ENCODE measurements at regions not wholly inside any gene's neighbourhood (a gene's known extent, or its start where the extent isn't known, plus 50 kb on each side); places are given as distances from the start of the nearest gene placed in this dataset.
"Not testable (repeated sequence)": the region's sequence is repeated elsewhere in the genome, so short reads cannot be mapped to it uniquely, and the experiment has no call there.

- no peak for DNase-seq (ENCODE audit: low read depth)
Measured at GRCh38 chr2:120531863-120532600, 186.1 kb downstream of the INHBB start.

GRCh38 chr2:120533625-120534024, 187.7 kb downstream of the INHBB start:
- no peak for DNase-seq (ENCODE audit: low read depth)

- DNase-seq (ENCODE audit: low read depth), result no peak
Measured at GRCh38 chr2:120534457-120534856, 188.5 kb downstream of the INHBB start.

GRCh38 chr2:120535081-120535480, 189.1 kb downstream of the INHBB start:
- no peak for DNase-seq (ENCODE audit: low read depth)

DNA sequence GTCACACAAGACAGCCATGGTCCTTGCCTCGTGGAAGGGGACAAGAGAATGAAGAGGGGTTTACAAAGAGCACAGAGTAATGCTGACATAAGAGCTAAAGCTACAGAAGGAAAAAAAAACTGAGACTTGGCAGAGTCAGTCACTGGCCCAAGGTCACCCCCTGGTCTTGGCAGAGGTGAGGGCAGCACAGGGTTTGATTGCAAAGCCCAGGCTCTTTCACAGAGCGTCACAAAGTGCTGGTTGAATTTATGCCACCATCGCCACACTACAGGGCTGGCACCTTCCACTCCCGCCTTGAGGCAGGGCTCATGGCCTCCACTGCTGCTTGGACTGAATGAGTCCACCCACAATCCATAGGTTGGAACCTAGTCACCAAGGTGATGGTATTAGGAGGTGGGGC, 190.2 kb downstream of the INHBB start:
- no peak for DNase-seq (ENCODE audit: low read depth)

DNA sequence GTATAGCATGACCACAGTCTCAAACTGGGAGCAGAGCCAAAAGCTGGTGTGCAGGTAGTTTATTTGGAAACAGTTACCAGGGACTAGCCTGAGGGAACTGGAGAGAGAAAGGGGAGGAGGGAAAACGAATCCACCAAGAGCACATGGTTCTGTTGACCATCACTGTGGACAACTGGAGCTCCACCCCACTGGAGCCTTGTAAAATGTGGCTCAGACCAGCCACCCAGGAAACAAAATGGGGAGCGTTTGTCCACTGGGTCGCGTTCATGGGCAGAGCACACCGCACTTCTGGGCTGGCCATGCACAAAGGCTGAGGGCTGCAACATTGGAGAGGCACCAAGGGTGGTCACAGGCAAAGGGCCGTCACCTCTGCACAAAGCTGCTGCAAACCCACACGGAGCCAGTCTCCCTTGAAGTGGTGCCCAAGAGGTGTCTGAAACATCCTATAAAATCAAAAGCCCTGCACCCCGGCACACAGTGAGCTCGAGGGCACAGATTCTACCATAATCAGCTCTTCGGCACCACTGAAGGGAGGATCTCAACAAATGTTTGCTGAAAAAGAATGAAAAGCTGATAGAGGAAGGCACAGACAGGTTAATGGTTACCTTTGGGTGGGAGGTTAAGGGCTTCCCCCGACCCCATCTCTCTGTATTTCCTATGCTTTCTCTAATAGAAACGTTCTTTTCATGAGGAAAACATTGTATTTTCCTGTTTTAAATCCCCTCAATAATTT, 192.9 kb downstream of the INHBB start:
- no peak for DNase-seq (ENCODE audit: low read depth)

DNA sequence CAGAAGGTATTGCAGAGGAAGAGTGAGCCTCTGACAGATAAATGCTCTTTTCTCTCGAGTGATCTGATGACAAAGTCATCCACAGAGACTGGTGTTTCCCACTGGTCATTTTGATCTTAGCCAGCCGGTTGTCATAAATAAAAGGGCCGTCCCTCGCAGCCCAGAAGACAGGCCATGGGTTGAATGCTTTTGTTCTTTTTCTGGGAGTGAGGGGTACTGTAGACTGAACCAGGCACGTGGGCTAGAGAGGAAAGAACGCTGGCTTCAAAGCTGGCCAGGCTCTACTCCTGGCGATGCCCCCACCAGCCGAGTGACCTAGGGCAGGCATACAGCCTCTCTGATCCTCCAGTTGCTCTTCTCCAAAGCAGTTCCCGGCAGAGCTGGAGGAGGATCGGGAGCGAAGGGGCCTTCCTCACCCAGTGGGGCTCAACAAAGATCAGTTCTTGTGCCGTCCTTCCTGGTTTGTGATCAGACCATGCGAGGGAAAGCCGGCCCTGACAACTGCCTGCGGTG, 193.5 kb downstream of the INHBB start:
- no peak for DNase-seq (ENCODE audit: low read depth)

GRCh38 chr2:120539937-120540718, 194.2 kb downstream of the INHBB start:
- DNase-seq (ENCODE audit: low read depth), result no peak

GRCh38 chr2:120540719-120541552, 194.7 kb upstream of the GLI2 start:
- no peak for DNase-seq (ENCODE audit: low read depth)

DNA sequence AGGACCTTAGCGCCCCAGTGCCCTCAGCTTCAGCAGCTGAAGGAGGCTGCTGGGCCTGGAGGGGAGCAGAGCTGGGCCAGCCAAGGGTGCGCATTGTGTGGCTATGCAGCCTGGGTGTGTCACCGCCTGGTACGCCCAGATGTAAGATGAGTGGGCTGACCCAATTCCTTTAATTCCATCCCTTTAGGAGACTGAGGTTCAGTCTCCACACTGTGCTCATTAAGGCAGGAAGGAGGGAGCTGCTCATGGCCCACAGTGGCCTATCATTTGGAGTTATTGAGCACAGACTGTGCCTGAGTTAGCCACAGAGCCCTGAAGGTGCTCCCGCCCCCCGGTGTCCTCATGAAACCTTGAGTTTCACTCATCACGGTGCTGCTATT, 194.1 kb upstream of the GLI2 start:
- DNase-seq (ENCODE audit: low read depth), result no peak

GRCh38 chr2:120541972-120542670, 193.5 kb upstream of the GLI2 start:
- DNase-seq (ENCODE audit: low read depth), result no peak

GRCh38 chr2:120542911-120543527, 192.6 kb upstream of the GLI2 start:
- DNase-seq (ENCODE audit: low read depth), result no peak

GRCh38 chr2:120543899-120544298, 191.8 kb upstream of the GLI2 start:
- no peak for DNase-seq (ENCODE audit: low read depth)

DNA sequence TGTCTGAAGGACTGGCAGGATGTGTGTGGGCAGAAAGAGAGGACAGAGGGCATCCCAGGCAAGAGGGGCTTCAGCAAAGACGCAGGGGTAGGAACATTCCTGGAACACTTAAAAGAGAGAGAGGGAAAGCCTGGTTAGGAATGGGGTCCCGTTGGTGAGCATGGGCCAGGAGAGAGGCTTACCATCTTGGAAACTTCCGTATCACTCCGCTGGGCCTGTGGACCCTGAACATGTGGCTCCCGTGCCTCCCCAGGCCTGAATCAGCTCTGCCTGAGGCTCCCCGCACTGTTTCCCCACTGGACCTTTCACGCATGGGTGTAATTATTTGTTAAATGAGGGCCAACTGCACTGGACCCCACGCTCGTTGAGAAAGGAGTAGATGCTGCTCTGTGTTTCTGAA, 191.1 kb upstream of the GLI2 start:
- no peak for DNase-seq (ENCODE audit: low read depth)

DNA sequence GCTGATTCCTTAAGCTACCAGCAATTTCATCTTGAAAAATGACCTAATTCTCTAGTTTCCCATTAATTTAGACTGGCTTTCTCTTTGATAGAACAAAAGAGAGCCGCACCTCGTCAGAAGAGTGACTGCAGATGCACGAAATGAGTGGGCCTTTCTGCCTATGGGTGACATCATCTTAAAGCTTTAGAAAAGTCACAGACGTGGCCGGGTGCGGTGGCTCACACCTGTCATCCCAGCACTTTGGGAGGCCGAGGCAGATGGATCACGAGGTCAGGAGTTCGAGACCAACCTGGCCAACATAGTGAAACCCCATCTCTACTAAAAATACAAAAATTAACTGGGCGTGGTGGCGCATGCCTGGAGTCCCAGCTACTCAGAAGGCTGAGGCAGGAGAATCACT, 190.7 kb upstream of the GLI2 start:
- not testable (repeated sequence) for DNase-seq (ENCODE audit: low read depth)

- DNase-seq (ENCODE audit: low read depth), result no peak
Measured at GRCh38 chr2:120545521-120546047, 190.1 kb upstream of the GLI2 start.

GRCh38 chr2:120546048-120546864, 189.4 kb upstream of the GLI2 start:
- DNase-seq (ENCODE audit: low read depth), result no peak

- DNase-seq (ENCODE audit: low read depth), result no peak
Measured at GRCh38 chr2:120546865-120547390, 188.7 kb upstream of the GLI2 start.

- no peak for DNase-seq (ENCODE audit: low read depth)
Measured at GRCh38 chr2:120547662-120548061, 188.0 kb upstream of the GLI2 start.

Data from stimulated activated CD8-positive, alpha-beta memory T cell treated with anti-CD3 and anti-CD28 coated beads, Interleukin-7, amount 100 ng/mL, for 24 hours (primary cell).